SK-N-SH (cell line): ENCODE measurements at regions not wholly inside any gene's neighbourhood (a gene's known extent, or its start where the extent isn't known, plus 50 kb on each side); places are given as distances from the start of the nearest gene placed in this dataset.

Experiments
- CTCF ChIA-PET: fragments of 300-600, 350-600 bp; formaldehyde crosslinking; extraction: SDS; loops from one replicate; lab custom pipeline; 2021; lab: Yijun Ruan, JAX
- POLR2A ChIA-PET: fragments of 350-600 bp; sonication (Branson Sonifier 250); formaldehyde crosslinking; extraction: SDS; loops from one replicate; lab custom pipeline; 2020; ENCODE audit warnings: antibody characterized with exemption, inconsistent platforms; lab: Yijun Ruan, JAX
- DNase-seq: peaks from one replicate; pipeline ENCODE4 v3.0.0; 2012
- H2AFZ ChIP-seq: fragments of 200-600 bp; sonication (generic); 2 replicates; pipeline ENCODE4 v1.8.1; 2016; ENCODE audit warnings: antibody characterized with exemption, mild to moderate bottlenecking, low read depth
- H3F3A ChIP-seq: fragments of 200-600 bp; sonication (generic); replicated peaks from 2 replicates; pipeline ENCODE3; 2016; ENCODE audit warnings: antibody characterized with exemption, mild to moderate bottlenecking; ENCODE audit not compliant: insufficient read depth
- H3K27ac ChIP-seq, 2 experiments: fragments of 200-500 bp in 1 of 2; fragments of 200-600 bp in 1 of 2; sonication (Bioruptor generic) in 1 of 2; sonication (generic), shearing (Covaris generic) in 1 of 2; 2 replicates each; pipeline versions ENCODE4 v1.5.1 to v1.6.1; 2014 to 2016; ENCODE audit warnings: low read depth in 2 of 2, inconsistent platforms in 1 of 2, low read length in 1 of 2, mild to moderate bottlenecking in 1 of 2, mixed read lengths in 1 of 2
- H3K27me3 ChIP-seq: fragments of 200-600 bp; sonication (generic), shearing (Covaris generic); 2 replicates; pipeline ENCODE4 v1.6.1; 2016; ENCODE audit warnings: mixed run types; ENCODE audit not compliant: insufficient read depth
- H3K36me3 ChIP-seq, 2 experiments: fragments of 200-500 bp in 1 of 2; fragments of 200-600 bp in 1 of 2; sonication (Bioruptor generic) in 1 of 2; sonication (generic) in 1 of 2; replicated peaks in 1 of 2; 2 replicates each; pipeline versions ENCODE3 to v1.5.1; 2014 to 2016; ENCODE audit warnings: low read length in 1 of 2, mild to moderate bottlenecking in 1 of 2; ENCODE audit not compliant: insufficient read depth in 2 of 2, control insufficient read depth in 1 of 2
- H3K4me1 ChIP-seq, 2 experiments: fragments of 200-500 bp in 1 of 2; fragments of 200-600 bp in 1 of 2; sonication (Bioruptor generic) in 1 of 2; sonication (generic), shearing (Covaris generic) in 1 of 2; 2 replicates each; pipeline versions ENCODE4 v1.5.1 to v1.6.1; 2014 to 2016; ENCODE audit warnings: low read depth in 1 of 2, low read length in 1 of 2, mixed run types in 1 of 2; ENCODE audit not compliant: insufficient read depth in 2 of 2, control insufficient read depth in 1 of 2
- H3K4me2 ChIP-seq: fragments of 200-600 bp; sonication (generic), shearing (Covaris generic); 2 replicates; pipeline ENCODE4 v1.6.1; 2017; ENCODE audit warnings: mixed run types
- H3K4me3 ChIP-seq, 2 experiments: fragments of 200-500 bp in 1 of 2; fragments of 200-600 bp in 1 of 2; sonication (Bioruptor generic) in 1 of 2; sonication (generic), shearing (Covaris generic) in 1 of 2; 2 replicates each; pipeline versions ENCODE4 v1.5.1 to v1.8.1; 2014 to 2016; ENCODE audit warnings: low read depth in 2 of 2, inconsistent platforms in 1 of 2, low read length in 1 of 2, mild to moderate bottlenecking in 1 of 2, mixed read lengths in 1 of 2, moderate library complexity in 1 of 2
- H3K79me2 ChIP-seq: fragments of 200-600 bp; sonication (generic); 2 replicates; pipeline ENCODE4 v1.8.1; 2017; ENCODE audit warnings: mild to moderate bottlenecking; ENCODE audit not compliant: insufficient read depth
- H3K9ac ChIP-seq: fragments of 200-600 bp; sonication (generic); 2 replicates; pipeline ENCODE4 v1.6.1; 2017; ENCODE audit warnings: mixed run types
- H3K9me2 ChIP-seq: fragments of 200-600 bp; sonication (generic); 2 replicates; pipeline ENCODE4 v1.6.1; 2017; ENCODE audit warnings: mixed run types
- H3K9me3 ChIP-seq: fragments of 200-600 bp; sonication (generic); 2 replicates; pipeline ENCODE4 v1.6.1; 2017; ENCODE audit warnings: mixed run types, mild to moderate bottlenecking, moderate library complexity
- H4K20me1 ChIP-seq: fragments of 200-600 bp; sonication (generic); 2 replicates; pipeline ENCODE4 v1.6.1; 2017; ENCODE audit warnings: mild to moderate bottlenecking, mixed run types; ENCODE audit not compliant: insufficient read depth
- NFIC ChIP-seq: IDR thresholded peaks from 2 replicates; pipeline ENCODE4 v1.4.0; 2012; ENCODE audit warnings: borderline replicate concordance
- RAD21 ChIP-seq: IDR thresholded peaks from 2 replicates; pipeline ENCODE4 v1.6.1; 2012; ENCODE audit warnings: mild to moderate bottlenecking, low read length
- RCOR1 ChIP-seq: fragments of 150-350 bp; IDR thresholded peaks from 2 replicates; pipeline ENCODE4 v1.6.1; 2017; ENCODE audit warnings: antibody characterized with exemption, low read length
- RXRA ChIP-seq: IDR thresholded peaks from 2 replicates; pipeline ENCODE4 v1.4.0; 2012; ENCODE audit warnings: low read depth, mild to moderate bottlenecking, borderline replicate concordance
- TAF1 ChIP-seq: IDR thresholded peaks from 2 replicates; pipeline ENCODE4 v1.6.1; 2012; ENCODE audit warnings: low read depth, mild to moderate bottlenecking, low read length, moderate library complexity, borderline replicate concordance
- TEAD4 ChIP-seq: IDR thresholded peaks from 2 replicates; pipeline ENCODE4 v1.4.0; 2012; ENCODE audit warnings: mild to moderate bottlenecking, borderline replicate concordance; ENCODE audit not compliant: insufficient read depth
- WGBS: methylation state at CpG from one replicate; pipeline ENCODE4 v1.1.6; 2017; ENCODE audit warnings: low lambda C conversion rate; 5-methylcytosine and 5-hydroxymethylcytosine counted together
- TF ChIP-seq, protein P1 (sequence below): fragments of 200-600 bp; sonication (generic); IDR thresholded peaks from 2 replicates; pipeline ENCODE4 v1.6.1; 2017; ENCODE audit warnings: antibody characterized with exemption, mild to moderate bottlenecking, moderate library complexity
- TF ChIP-seq, protein P2 (sequence below): IDR thresholded peaks from 2 replicates; pipeline ENCODE4 v1.4.0; 2012; ENCODE audit warnings: low read depth
- TF ChIP-seq, protein P3 (sequence below): IDR thresholded peaks from 2 replicates; pipeline ENCODE4; 2012

DNA sequence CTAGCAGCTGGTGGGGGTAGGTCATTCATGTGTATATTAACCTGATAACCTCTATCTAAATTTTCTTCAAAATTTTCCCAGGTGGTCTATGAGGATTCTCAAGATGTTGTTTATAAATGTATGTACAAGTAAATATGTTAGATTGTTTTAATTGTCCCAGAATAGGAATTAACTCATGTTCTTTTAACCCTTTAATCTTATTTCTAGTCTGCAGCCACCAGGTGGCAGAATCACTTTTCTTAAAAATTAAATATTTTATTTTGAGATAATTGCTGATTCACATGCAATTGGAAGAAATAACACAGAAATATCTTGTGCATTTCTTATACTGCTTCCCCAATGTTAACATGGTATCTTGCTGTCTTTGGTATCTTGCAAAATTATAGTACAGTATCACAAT is 589.5 kb downstream of the ARL4A start:
- DNase-seq, result no peak
- no peaks in the 10 kb centered on the region for H3K36me3 ChIP-seq
- no peak overlapping the region for H3K4me3 ChIP-seq
- H4K20me1 ChIP-seq, result no peaks in the 10 kb centered on the region
- H2AFZ ChIP-seq, result no peak overlapping the region
- no peak overlapping the region for H3K9ac ChIP-seq
- no peaks in the 10 kb centered on the region for H3K9me2 ChIP-seq
- no peak overlapping the region for H3K27ac ChIP-seq
- no peaks in the 10 kb centered on the region for H3K79me2 ChIP-seq
- no peaks in the 10 kb centered on the region; the same call in 1 of the 2 replicates for H3K27me3 ChIP-seq
- 0 out of 2 replicates have a peak, but pooled peaks have one; percentile 20 for TF ChIP-seq RAD21
- TF ChIP-seq NFIC, result no peak
- TF ChIP-seq, protein P1, sequence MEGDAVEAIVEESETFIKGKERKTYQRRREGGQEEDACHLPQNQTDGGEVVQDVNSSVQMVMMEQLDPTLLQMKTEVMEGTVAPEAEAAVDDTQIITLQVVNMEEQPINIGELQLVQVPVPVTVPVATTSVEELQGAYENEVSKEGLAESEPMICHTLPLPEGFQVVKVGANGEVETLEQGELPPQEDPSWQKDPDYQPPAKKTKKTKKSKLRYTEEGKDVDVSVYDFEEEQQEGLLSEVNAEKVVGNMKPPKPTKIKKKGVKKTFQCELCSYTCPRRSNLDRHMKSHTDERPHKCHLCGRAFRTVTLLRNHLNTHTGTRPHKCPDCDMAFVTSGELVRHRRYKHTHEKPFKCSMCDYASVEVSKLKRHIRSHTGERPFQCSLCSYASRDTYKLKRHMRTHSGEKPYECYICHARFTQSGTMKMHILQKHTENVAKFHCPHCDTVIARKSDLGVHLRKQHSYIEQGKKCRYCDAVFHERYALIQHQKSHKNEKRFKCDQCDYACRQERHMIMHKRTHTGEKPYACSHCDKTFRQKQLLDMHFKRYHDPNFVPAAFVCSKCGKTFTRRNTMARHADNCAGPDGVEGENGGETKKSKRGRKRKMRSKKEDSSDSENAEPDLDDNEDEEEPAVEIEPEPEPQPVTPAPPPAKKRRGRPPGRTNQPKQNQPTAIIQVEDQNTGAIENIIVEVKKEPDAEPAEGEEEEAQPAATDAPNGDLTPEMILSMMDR, result peak; percentile 79
- no peak for TF ChIP-seq TEAD4
- no peak for TF ChIP-seq RCOR1
- no peak for TF ChIP-seq RXRA
- no peak for TF ChIP-seq TAF1
- no peaks in the 10 kb centered on the region for H3F3A ChIP-seq
- H3K9me3 ChIP-seq, result no peaks in the 10 kb centered on the region
- CTCF ChIA-PET, result interaction anchor here (1.0 to 2.6 kb wide), 4 partner anchors 14 to 1415 kb away, joined by 3 to 17 read pairs (median 4); no protein-coding TSS in a partner anchor
- H3K4me2 ChIP-seq, result no peak overlapping the region
- POLR2A ChIA-PET, result no interaction called here
- H3K4me1 ChIP-seq, result no peaks in the 10 kb centered on the region

DNA sequence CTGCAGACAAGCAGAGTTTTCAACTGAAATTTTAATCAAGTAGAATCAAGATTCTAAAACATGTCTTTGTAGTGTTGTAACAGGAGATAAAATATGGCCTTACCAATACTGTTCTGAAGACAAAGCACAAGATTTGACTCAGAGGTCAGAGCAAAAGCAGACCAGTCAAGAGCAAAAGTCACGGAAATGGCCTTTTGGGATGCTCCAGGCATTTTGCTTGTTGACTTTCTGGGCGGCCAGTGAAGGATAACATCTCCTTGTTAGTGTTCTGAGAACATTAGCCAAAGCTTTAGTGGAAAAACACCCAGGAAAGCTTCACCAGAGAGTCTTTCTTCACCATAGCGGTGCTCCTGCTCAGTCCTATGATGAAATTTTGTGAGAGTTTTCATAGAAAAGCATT is 590.6 kb downstream of the ARL4A start:
- H2AFZ ChIP-seq, result no peak overlapping the region
- CTCF ChIA-PET, result interaction anchor here (0.8 to 6.1 kb wide), 8 partner anchors 16 to 1420 kb away, joined by 3 to 165 read pairs (median 4); no protein-coding TSS in a partner anchor
- no peak for DNase-seq
- 32% methylated on average over 3 of the region's 3 CpGs for WGBS
- H4K20me1 ChIP-seq, result no peaks in the 10 kb centered on the region
- H3K9me2 ChIP-seq, result no peaks in the 10 kb centered on the region
- no peak overlapping the region for H3K27ac ChIP-seq
- H3K4me1 ChIP-seq, result no peaks in the 10 kb centered on the region
- no peak overlapping the region for H3K4me2 ChIP-seq
- no peaks in the 10 kb centered on the region; the same call in 1 of the 2 replicates for H3K27me3 ChIP-seq
- no peak overlapping the region for H3K4me3 ChIP-seq
- TF ChIP-seq, protein P1, result no peak
- TF ChIP-seq RXRA, result no peak
- TF ChIP-seq, protein P2, sequence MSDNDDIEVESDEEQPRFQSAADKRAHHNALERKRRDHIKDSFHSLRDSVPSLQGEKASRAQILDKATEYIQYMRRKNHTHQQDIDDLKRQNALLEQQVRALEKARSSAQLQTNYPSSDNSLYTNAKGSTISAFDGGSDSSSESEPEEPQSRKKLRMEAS, result no peak
- TF ChIP-seq, protein P3, sequence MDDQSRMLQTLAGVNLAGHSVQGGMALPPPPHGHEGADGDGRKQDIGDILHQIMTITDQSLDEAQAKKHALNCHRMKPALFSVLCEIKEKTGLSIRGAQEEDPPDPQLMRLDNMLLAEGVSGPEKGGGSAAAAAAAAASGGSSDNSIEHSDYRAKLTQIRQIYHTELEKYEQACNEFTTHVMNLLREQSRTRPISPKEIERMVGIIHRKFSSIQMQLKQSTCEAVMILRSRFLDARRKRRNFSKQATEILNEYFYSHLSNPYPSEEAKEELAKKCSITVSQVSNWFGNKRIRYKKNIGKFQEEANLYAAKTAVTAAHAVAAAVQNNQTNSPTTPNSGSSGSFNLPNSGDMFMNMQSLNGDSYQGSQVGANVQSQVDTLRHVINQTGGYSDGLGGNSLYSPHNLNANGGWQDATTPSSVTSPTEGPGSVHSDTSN, result no peak
- TF ChIP-seq, all 33 proteins: peak for 0
- Histone ChIP-seq H3K9ac (no peak overlapping the region), H3K9me3 (no peaks in the 10 kb centered on the region), H3K79me2 (no peaks in the 10 kb centered on the region), H3K36me3 (no peaks in the 10 kb centered on the region), H3F3A (no peaks in the 10 kb centered on the region)
- POLR2A ChIA-PET, result no interaction called here
